ENCODE measurements at regions not wholly inside any gene's neighbourhood (a gene's known extent, or its start where the extent isn't known, plus 50 kb on each side); places are given as distances from the start of the nearest gene placed in this dataset.

- Mint-ChIP-seq H3K36me3 (no peaks in the 10 kb centered on the region), H3K4me1 (no peaks in the 10 kb centered on the region), H3K27ac (no peak overlapping the region), H3K27me3 (ENCODE audit: low read depth in 3 of 3) (peaks cover 2 to 4% (median 3%) of the 10 kb centered on the region in 3 donors), H3K9me3 (peaks cover 0 to 5% (median under 1%) of the 10 kb centered on the region in 6 donors), H3K4me3 (no peak overlapping the region)
- no peak for DNase-seq
Measured at GRCh38 chr6:56407883-56408410, 160.6 kb upstream of the COL21A1 start.

DNA sequence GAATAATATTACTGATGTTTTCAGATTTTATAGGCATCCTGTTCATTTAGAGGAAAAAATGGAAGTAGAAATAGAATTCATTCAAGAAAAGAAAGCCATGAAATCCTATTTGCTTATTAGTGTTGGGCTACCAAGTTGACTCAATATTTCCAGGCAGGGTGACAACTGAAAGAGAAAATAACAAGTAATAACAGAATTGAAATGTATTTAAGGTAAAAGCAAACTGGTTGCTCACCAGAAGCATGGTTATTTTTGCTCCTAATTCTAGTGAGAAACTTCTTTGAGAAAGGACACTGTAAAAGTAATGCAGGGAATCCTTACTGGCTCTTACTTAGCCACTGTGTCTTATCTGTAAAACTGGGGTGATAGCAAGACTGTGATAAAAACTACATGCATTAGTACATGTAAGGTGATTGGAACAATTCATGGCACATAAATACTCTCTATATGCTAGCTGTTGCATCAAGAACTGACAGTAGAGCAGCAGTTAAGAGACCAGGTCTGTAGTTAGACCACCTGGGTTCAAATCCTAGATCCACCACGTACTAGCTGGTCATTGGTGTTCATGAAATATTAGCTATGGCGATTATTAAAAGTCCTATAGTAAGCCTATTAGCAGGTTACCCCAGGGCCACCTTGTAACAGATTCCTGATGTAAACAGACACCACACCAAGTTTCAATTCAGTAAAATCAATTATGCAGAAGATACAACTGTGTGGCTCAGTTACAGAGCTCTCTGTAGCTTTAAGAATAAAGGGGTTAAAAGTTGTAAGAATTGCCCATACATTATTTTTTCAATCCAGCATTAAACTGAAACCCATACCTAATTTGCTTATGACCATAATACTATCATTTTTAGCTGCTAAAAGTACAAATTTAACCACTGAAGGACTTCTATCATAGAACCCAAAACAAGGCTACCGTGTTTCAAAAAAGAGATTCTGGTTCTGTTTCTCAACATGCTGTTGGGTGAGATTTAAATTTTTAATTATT, 159.2 kb upstream of the COL21A1 start:
- Mint-ChIP-seq H3K4me3 (no peak overlapping the region), H3K27me3 (ENCODE audit: low read depth in 3 of 3) (peaks cover 1 to 4% (median 3%) of the 10 kb centered on the region in 3 donors), H3K36me3 (no peaks in the 10 kb centered on the region), H3K9me3 (peaks cover 0 to 8% (median 3%) of the 10 kb centered on the region in 6 donors), H3K27ac (no peak overlapping the region), H3K4me1 (no peaks in the 10 kb centered on the region)
- no peak for DNase-seq

DNA sequence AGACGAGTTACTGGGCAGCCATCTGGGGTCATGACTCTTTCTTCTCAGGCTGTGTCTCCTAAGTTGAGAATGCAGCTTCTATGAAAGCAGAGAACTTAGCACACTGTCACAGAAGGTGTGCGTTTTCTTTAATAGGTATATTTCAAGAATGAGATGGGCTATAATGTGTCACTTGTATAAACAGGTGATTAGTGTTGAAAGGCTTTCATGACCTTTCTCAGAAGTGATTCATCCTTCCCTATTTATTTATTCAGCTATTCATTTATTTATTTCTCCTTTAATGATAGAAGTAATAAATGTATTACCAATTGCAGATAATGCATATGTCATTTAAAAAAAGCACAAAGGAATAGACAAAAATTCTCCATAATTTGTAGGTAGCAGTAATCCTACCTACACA, 157.2 kb upstream of the COL21A1 start:
- DNase-seq, result no peak
- Mint-ChIP-seq H3K9me3 (peaks cover 0 to 15% (median 3%) of the 10 kb centered on the region in 6 donors), H3K4me1 (no peaks in the 10 kb centered on the region), H3K27me3 (ENCODE audit: low read depth in 3 of 3) (peaks cover 0 to 3% (median 2%) of the 10 kb centered on the region in 3 donors), H3K36me3 (no peaks in the 10 kb centered on the region), H3K27ac (no peak overlapping the region), H3K4me3 (no peak overlapping the region)

DNA sequence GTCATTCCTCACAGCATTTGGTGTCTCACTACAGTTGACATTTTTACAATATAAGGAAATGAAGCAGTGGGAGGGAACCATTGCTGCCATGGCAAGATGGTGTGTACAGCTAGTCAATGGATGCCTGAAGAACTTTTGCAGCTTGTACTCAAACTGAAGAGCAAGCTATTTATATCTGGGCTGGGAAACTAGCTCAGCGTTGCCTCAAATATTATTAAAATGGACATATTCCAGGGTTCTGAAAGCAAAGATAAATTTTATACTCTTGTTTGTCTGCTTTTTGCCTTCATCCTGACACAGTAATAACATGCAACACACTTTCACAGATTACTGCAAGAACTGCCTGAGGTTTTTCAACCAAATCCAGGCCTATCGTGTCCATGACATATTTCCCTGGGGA, 156.4 kb upstream of the COL21A1 start:
- Mint-ChIP-seq H3K27ac (no peak overlapping the region), H3K27me3 (ENCODE audit: low read depth in 3 of 3) (peaks cover 0 to 3% (median 2%) of the 10 kb centered on the region in 3 donors), H3K4me3 (no peak overlapping the region)

DNA sequence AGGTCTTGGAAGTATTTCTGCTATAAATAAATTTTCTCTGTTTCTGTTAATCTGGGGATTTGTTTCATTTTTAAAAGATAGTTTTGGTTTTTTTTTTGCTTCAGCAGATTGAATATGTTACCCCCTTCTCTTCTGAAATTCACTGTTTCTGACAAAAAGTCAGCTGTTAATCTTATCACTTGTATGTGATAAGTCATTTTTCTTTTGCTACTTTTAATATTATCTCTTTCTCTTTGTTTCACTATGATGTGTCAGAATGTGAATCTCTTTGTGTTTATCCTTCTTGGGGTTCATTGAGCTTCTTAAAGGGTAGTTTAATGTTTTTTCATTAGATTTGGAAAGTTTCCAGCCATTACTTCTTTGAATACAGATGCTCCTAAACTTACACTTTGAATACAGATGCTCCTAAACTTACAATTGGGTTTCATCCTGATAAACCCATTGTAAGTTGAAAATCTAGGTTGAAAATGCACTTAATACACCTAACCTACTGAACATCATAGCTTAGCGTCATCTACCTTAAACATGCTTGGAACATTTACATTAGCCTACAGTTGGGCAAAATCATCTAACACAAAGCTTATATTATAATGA, 154.2 kb upstream of the COL21A1 start:
- no peaks in the 10 kb centered on the region for H3K36me3 Mint-ChIP-seq
- H3K4me1 Mint-ChIP-seq, result no peaks in the 10 kb centered on the region
- no peak overlapping the region for H3K27ac Mint-ChIP-seq
- DNase-seq, result no peak
- H3K27me3 Mint-ChIP-seq (ENCODE audit: low read depth in 3 of 3), result peaks cover 0 to 3% (median 2%) of the 10 kb centered on the region in 3 donors
- H3K4me3 Mint-ChIP-seq, result no peak overlapping the region
- peaks cover 0 to 15% (median 4%) of the 10 kb centered on the region in 6 donors for H3K9me3 Mint-ChIP-seq

More for the DNA sequence above, 156.4 kb upstream of the COL21A1 start:
- H3K36me3 Mint-ChIP-seq, result no peaks in the 10 kb centered on the region
- DNase-seq, result no peak
- H3K9me3 Mint-ChIP-seq, result peaks cover 0 to 15% (median 3%) of the 10 kb centered on the region in 6 donors
- H3K4me1 Mint-ChIP-seq, result no peaks in the 10 kb centered on the region

GRCh38 chr6:56400273-56400672, 152.9 kb upstream of the COL21A1 start:
- Mint-ChIP-seq H3K27me3 (ENCODE audit: low read depth in 3 of 3) (peaks cover 0 to 3% (median 2%) of the 10 kb centered on the region in 3 donors), H3K9me3 (peaks cover 0 to 15% (median 4%) of the 10 kb centered on the region in 6 donors), H3K4me3 (no peak overlapping the region), H3K27ac (no peak overlapping the region), H3K4me1 (no peaks in the 10 kb centered on the region), H3K36me3 (no peaks in the 10 kb centered on the region)
- DNase-seq, result no peak

DNA sequence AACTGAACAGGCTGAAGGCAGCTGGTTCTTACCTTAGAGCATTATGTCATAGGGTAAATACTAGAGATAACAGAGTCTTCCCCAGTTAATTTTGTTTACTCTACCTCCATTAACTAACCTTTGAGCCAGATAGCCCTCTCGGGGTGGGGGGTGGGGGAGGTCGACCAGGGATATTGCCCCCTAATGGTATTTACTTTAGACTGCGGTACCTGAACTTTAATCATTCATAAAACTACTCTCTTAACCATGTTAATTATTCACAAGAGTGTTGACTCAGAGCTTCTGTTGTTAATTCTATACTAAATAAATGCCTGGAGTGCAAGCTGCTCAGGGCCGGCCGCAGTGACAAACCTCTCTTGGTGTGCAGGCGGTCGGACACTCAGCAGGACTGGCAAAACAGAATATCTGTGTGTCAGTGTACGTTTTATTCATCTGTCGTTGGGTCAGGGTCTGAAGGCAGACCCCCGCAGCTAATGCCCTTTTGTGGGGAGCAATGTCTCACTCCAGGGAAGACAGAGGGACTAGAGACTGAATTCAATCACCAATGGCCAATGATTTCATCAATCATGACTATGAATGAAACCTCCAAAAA, 152.4 kb upstream of the COL21A1 start:
- DNase-seq, result no peak
- Mint-ChIP-seq H3K4me3 (no peak overlapping the region), H3K27me3 (ENCODE audit: low read depth in 3 of 3) (peaks cover 0 to 3% (median 2%) of the 10 kb centered on the region in 3 donors), H3K9me3 (peaks cover 0 to 15% (median 4%) of the 10 kb centered on the region in 6 donors), H3K36me3 (no peaks in the 10 kb centered on the region), H3K4me1 (no peaks in the 10 kb centered on the region), H3K27ac (no peak overlapping the region)

- no peak overlapping the region for H3K4me3 Mint-ChIP-seq
- no peak overlapping the region for H3K27ac Mint-ChIP-seq
- no peaks in the 10 kb centered on the region for H3K36me3 Mint-ChIP-seq
- H3K9me3 Mint-ChIP-seq, result peaks cover 0 to 15% (median 4%) of the 10 kb centered on the region in 6 donors
- no peaks in the 10 kb centered on the region for H3K4me1 Mint-ChIP-seq
- peaks cover 0 to 3% (median 1%) of the 10 kb centered on the region in 3 donors for H3K27me3 Mint-ChIP-seq (ENCODE audit: low read depth in 3 of 3)
- DNase-seq, result no peak
Measured at GRCh38 chr6:56399250-56399671, 151.9 kb upstream of the COL21A1 start.

- Mint-ChIP-seq H3K4me1 (no peaks in the 10 kb centered on the region), H3K4me3 (no peak overlapping the region), H3K27me3 (ENCODE audit: low read depth in 3 of 3) (peaks cover 0 to 2% (median 0%) of the 10 kb centered on the region in 3 donors), H3K27ac (no peak overlapping the region), H3K36me3 (no peaks in the 10 kb centered on the region), H3K9me3 (peaks cover 0 to 8% (median 5%) of the 10 kb centered on the region in 6 donors)
- DNase-seq, result no peak
Measured at GRCh38 chr6:56396435-56396834, 149.1 kb upstream of the COL21A1 start.

DNA sequence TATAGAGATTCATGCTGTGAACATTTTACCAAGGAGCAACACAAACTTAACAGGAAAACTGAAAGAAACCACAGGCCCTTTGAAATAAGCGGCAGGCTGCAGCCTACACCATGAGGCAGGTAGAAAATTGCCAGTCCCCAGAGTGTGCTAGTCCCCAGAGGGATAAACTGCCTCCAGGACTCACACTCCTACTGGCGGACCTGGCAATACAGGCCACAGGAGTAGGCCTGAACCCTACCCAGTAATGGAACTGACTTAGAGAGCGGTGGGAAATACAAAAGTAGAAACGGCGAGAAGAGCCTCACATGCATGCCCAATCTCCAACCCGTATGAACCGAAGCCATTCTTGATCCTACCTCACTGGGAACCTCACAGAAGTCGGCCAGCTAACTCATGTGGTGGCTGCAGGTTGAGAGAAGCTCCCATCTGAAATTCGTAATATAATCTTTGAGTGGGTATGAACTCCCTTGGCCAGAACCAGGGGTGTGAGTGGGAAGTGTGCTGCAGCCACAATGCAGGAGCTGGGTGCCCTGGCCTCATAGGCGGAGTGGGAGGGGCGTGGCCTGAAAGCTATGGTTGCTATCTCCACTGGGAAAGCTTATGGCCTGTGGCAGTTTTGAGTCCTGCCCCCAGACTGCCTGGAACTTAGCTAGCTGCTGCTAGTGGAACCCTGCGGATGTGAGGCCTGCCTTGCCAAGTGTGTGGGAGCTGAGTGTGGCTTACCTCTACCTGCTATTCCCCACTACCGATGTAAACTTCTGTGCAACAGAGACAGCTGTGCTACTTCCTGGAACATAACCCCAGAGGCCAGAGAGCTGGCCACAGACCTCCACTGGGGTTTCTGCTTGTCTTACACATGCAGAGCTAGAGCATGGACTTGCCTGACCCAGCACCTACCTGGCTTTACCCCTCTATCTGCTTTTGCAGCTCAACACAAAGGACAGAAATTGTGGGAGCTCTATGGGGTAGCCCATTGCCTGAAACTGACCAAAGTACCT, 146.5 kb upstream of the COL21A1 start:
- Mint-ChIP-seq H3K4me3 (no peak overlapping the region), H3K4me1 (no peaks in the 10 kb centered on the region), H3K27me3 (ENCODE audit: low read depth in 3 of 3) (peaks cover 0 to 2% (median 0%) of the 10 kb centered on the region in 3 donors), H3K36me3 (no peaks in the 10 kb centered on the region), H3K27ac (no peak overlapping the region), H3K9me3 (peaks cover 0 to 22% (median 7%) of the 10 kb centered on the region in 6 donors)
- no peak for DNase-seq

- H3K4me3 Mint-ChIP-seq, result no peak overlapping the region
- H3K9me3 Mint-ChIP-seq, result peaks cover 3 to 23% (median 7%) of the 10 kb centered on the region in 6 donors
- no peak overlapping the region for H3K27ac Mint-ChIP-seq
- no peaks in the 10 kb centered on the region for H3K36me3 Mint-ChIP-seq
- peaks cover 0 to 4% (median 2%) of the 10 kb centered on the region in 3 donors for H3K27me3 Mint-ChIP-seq (ENCODE audit: low read depth in 3 of 3)
- H3K4me1 Mint-ChIP-seq, result peaks cover 0 to 4% of the 10 kb centered on the region in 2 donors
- no peak for DNase-seq
Measured at GRCh38 chr6:56388415-56388755, 141.0 kb upstream of the COL21A1 start.

GRCh38 chr6:56387621-56388414, 140.4 kb upstream of the COL21A1 start:
- Mint-ChIP-seq H3K36me3 (no peaks in the 10 kb centered on the region), H3K27me3 (ENCODE audit: low read depth in 3 of 3) (peaks cover 0 to 4% (median 2%) of the 10 kb centered on the region in 3 donors), H3K27ac (no peak overlapping the region), H3K4me1 (peaks cover 2 to 10% of the 10 kb centered on the region in 2 donors), H3K9me3 (peaks cover 3 to 23% (median 7%) of the 10 kb centered on the region in 6 donors), H3K4me3 (no peak overlapping the region)
- no peak for DNase-seq

Data from immature natural killer cell (primary cell).